GM18909 (cell line): ENCODE measurements at regions not wholly inside any gene's neighbourhood (a gene's known extent, or its start where the extent isn't known, plus 50 kb on each side); places are given as distances from the start of the nearest gene placed in this dataset.
A peak's percentile ranks its signal among the peaks of the same experiment; 100 is the strongest.
"Not testable (repeated sequence)": the region's sequence is repeated elsewhere in the genome, so short reads cannot be mapped to it uniquely, and the experiment has no call there.

Source experiments
- ATAC-seq: cut with Tn5 transposase; IDR thresholded peaks from one replicate; pipeline ENCODE4 v1.9.1; 2021; ENCODE audit warnings: mild to moderate bottlenecking; ENCODE audit not compliant: unreplicated experiment, poor library complexity

GRCh38 chr20:48018851-48019250, 233.6 kb upstream of the SULF2 start:
- not testable (repeated sequence) for ATAC-seq

DNA sequence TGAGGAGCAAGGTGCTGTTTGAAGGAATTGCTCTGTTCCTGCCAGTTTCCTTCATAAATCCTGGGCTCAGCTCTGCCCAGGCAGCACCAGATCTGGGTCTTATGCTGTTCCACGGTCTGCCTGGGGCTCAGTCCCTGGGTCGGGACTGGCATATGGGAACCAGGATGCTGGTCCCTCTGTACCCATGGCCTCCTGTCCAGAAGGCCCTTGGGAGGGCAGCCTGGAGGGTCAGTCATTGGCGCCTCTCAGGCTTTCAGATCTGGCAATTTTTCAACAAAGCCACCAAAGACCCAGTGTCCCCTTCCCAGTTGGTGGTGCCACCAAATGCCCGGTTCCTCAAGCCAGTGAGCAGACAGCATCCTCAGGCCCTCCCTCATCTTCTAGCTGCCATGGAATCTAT, 232.7 kb upstream of the SULF2 start:
- ATAC-seq: no peak

GRCh38 chr20:48017509-48017908, 232.2 kb upstream of the SULF2 start:
- ATAC-seq: no peak

GRCh38 chr20:48015943-48016723, 230.9 kb upstream of the SULF2 start:
- no peak for ATAC-seq

- ATAC-seq: no peak
Observed at GRCh38 chr20:48015141-48015910, 230.0 kb upstream of the SULF2 start.

GRCh38 chr20:48012401-48012974, 227.2 kb upstream of the SULF2 start:
- no peak for ATAC-seq

GRCh38 chr20:48011025-48011424, 225.7 kb upstream of the SULF2 start:
- no peak for ATAC-seq

GRCh38 chr20:48010623-48011022, 225.3 kb upstream of the SULF2 start:
- ATAC-seq: no peak

DNA sequence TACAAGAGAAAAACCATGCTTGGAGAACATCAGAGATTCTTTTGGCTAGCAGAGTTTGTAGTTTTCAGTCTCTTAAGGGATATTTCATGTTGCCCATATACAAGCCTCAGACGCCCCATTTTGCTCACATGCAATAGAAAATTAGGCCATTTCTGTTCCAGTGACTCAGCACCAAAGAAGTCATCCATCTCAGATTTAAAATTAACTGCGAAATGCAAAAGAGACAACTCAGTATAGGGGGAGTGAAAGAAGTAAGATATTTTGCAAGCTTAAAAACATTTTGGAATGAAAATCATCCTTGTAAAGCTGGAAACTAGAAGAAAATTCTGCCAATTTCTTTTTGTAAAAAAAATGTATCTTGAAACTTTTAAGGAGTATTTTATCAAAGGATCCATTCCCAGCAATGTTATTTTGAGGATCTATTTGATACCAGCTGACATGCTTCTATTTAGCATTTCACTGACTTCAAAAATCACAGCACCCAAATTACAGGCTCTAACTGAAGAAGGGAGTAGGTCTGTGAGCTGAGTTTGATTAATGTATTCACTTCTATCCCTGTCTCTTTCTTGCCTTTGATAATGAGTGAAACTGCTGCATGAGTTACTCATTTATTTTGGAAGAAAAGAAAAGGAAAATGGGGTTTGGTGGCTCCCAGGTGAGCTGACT, 223.7 kb upstream of the SULF2 start:
- ATAC-seq: no peak

GRCh38 chr20:48007351-48007750, 222.1 kb upstream of the SULF2 start:
- ATAC-seq: no peak

- no peak for ATAC-seq
Observed at GRCh38 chr20:48006036-48006833, 221.0 kb upstream of the SULF2 start.

DNA sequence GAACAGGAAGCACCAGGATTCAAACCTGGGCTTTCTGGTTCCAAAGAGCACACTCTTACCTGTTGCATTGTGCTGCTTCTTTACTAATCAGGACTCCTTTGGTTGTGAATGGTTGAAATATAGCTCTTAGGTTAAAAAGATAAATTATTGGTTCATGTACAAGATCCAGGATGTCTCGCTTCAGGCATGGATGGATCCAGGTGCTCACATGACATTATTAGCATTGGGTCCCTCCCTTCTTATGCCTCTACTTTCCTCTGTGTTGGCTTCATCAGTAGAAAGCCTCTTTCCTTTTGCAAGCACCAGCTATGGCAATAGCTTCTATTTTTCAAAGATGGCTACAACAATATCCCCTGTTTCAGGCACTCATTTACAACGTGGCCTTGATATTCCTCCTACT, 217.7 kb upstream of the SULF2 start:
- ATAC-seq: peak; percentile 6

GRCh38 chr20:48002517-48002970, 217.3 kb upstream of the SULF2 start:
- ATAC-seq: peak; percentile 76

GRCh38 chr20:47999166-47999565, 213.9 kb upstream of the SULF2 start:
- no peak for ATAC-seq

DNA sequence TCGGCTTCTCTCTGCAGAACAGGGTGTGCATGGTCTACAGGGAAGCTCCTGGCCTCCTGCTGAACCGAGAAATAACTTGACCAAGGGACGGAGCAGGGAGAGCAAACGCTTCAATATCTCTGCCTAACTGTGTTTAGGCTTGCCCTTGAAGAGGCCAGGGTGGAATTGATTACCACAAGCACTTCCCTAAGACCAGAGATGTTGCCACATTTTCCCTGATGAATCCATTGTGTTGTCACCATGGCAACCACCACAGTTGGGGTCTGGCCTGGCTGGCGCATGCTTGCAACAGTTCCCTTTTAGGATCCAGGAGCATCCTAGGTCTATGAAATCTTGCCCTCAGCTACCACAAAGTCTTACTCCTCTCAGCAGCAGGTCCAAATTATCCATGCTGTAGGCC, 213.5 kb upstream of the SULF2 start:
- no peak for ATAC-seq

DNA sequence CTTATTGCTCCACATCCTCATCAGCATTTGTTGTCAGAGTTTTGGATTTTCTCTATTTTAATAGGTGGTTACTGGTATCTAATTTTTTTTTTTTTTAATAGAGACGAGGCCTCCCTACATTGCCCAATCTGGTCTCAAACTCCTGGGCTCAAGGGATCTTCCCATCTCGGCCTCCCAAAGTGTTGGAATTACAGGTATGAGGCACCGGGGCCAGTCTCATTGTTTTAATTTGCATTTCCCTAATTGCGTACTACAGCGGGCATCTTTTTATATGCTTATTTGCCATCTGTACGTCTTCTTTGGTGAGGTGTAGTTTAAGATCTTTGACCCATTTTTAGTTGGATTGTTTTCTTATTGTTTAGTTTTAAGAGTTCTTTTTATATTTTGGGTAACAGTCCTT, 210.4 kb upstream of the SULF2 start:
- no peak for ATAC-seq

GRCh38 chr20:47993817-47994216, 208.5 kb upstream of the SULF2 start:
- ATAC-seq: no peak

- no peak for ATAC-seq
Observed at GRCh38 chr20:47993035-47993755, 207.9 kb upstream of the SULF2 start.

DNA sequence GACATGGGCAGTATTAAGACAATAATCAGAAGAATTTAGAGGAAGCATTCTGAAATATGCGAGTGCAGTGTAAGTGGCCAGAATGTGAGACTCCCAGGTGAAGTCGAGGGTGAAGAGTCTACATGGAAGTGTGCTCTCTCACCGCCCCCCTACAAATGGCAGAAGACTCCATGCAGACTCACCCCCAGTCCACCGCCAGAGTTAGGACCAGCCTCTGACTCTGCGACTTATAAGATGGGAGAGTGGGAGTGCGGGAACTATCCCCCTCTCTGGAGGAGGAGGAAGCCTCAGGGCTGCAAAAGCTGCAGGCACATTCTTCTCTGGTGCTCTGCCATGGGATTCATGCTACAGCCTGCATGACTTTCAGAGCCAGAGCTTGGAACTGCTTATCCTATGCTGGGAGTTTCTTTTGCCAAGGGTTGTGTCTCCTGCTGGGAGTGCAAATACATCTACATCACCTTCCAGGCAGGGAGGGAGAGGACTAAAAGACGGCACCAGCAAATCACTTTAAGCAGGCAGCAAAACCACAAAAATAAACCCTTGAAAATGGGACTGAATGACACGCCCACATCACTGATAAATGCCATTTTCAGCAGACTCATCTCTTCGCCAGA, 206.7 kb upstream of the SULF2 start:
- no peak for ATAC-seq
